ENCODE measurements at regions not wholly inside any gene's neighbourhood (a gene's known extent, or its start where the extent isn't known, plus 50 kb on each side); places are given as distances from the start of the nearest gene placed in this dataset.

GRCh38 chr6:137968455-137968804 is 101.4 kb downstream of the TNFAIP3 start:
- no peaks in the 10 kb centered on the region for H3K27me3 ChIP-seq (replicated peaks in 1 of 7)
- peak overlapping the region in 1 of 8 donors; percentile 24 for H3K4me3 ChIP-seq
- no peak for DNase-seq
- 60 to 91% (median 76%) methylated on average over 5 of the region's 5 CpGs for WGBS, 5 donors
- peaks cover 0 to 53% (median 14%) of the 10 kb centered on the region in 6 donors for H3K4me1 ChIP-seq
- peak overlapping the region in 7 of 8 donors; percentile 29 to 88 (median 72) for H3K27ac ChIP-seq
- intact Hi-C loops (cut with DNase I; ENCODE audit: low total_unique reads) = no loop called here
- H3K9me3 ChIP-seq = no peaks in the 10 kb centered on the region
- H3K36me3 ChIP-seq = no peaks in the 10 kb centered on the region
- no peak for TF ChIP-seq CTCF (IDR thresholded peaks at IDR 0.05 in 8 of 11, conservative IDR thresholded peaks at IDR 0.05 in 3 of 11)
- no peak for TF ChIP-seq POLR2A (IDR thresholded peaks at IDR 0.05)
- TF ChIP-seq POLR2AphosphoS5 (IDR thresholded peaks at IDR 0.05) = no peak

DNA sequence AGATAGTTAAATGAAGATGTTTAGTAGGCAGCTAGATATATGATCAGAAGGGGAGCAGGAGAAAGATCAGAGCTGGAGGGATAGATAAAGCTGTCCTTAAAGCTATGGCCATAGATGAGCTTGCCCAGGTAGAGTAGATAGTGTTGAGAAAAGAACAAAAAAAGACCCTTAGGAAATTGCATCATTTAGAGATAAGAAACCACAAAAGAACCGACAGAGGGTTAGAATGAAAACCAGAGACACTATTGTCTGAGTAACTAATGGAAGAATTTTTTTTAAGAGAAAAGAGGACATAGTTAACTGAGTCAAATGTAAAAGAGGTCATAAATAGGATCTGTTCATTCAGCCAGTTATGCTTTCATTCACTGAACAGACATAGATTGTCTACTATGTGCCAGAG is 101.8 kb downstream of the TNFAIP3 start:
- peak overlapping the region in 5 of 8 donors; percentile 52 to 88 (median 84) for H3K27ac ChIP-seq
- H3K4me1 ChIP-seq = peaks cover 0 to 53% (median 14%) of the 10 kb centered on the region in 6 donors
- TF ChIP-seq CTCF (IDR thresholded peaks at IDR 0.05 in 8 of 11, conservative IDR thresholded peaks at IDR 0.05 in 3 of 11) (no peak), POLR2A (IDR thresholded peaks at IDR 0.05) (no peak), POLR2AphosphoS5 (IDR thresholded peaks at IDR 0.05) (no peak)
- WGBS, 5 donors = 9 to 33% (median 17%) methylated on average over 1 of the region's 1 CpG
- intact Hi-C loops (cut with DNase I; ENCODE audit: low total_unique reads) = no loop called here
- no peaks in the 10 kb centered on the region for H3K9me3 ChIP-seq
- H3K27me3 ChIP-seq (replicated peaks in 1 of 7) = no peaks in the 10 kb centered on the region
- H3K36me3 ChIP-seq = no peaks in the 10 kb centered on the region
- H3K4me3 ChIP-seq = no peak overlapping the region
- DNase-seq = no peak

- Histone ChIP-seq H3K27me3 (replicated peaks in 1 of 7) (no peaks in the 10 kb centered on the region), H3K4me1 (peaks cover 0 to 57% (median 20%) of the 10 kb centered on the region in 6 donors), H3K36me3 (no peaks in the 10 kb centered on the region), H3K9me3 (no peaks in the 10 kb centered on the region), H3K27ac (peak overlapping the region in 3 of 8 donors; percentile 4 to 88 (median 14)), H3K4me3 (no peak overlapping the region)
- no peak for TF ChIP-seq CTCF (IDR thresholded peaks at IDR 0.05 in 8 of 11, conservative IDR thresholded peaks at IDR 0.05 in 3 of 11)
- no peak for TF ChIP-seq POLR2A (IDR thresholded peaks at IDR 0.05)
- TF ChIP-seq POLR2AphosphoS5 (IDR thresholded peaks at IDR 0.05) = no peak
- intact Hi-C loops (cut with DNase I; ENCODE audit: low total_unique reads) = no loop called here
- no peak for DNase-seq
Observed at GRCh38 chr6:137969874-137970273, 102.8 kb downstream of the TNFAIP3 start.

GRCh38 chr6:137970368-137970767 is 103.3 kb downstream of the TNFAIP3 start:
- Histone ChIP-seq H3K4me1 (peaks cover 1 to 60% (median 25%) of the 10 kb centered on the region in 6 donors), H3K27me3 (replicated peaks in 1 of 7) (no peaks in the 10 kb centered on the region), H3K27ac (peak overlapping the region in 3 of 8 donors; percentile 4 to 32 (median 14)), H3K4me3 (no peak overlapping the region), H3K36me3 (no peaks in the 10 kb centered on the region), H3K9me3 (no peaks in the 10 kb centered on the region)
- no peak for DNase-seq
- TF ChIP-seq POLR2A (IDR thresholded peaks at IDR 0.05) = no peak
- TF ChIP-seq CTCF (IDR thresholded peaks at IDR 0.05 in 8 of 11, conservative IDR thresholded peaks at IDR 0.05 in 3 of 11) = no peak
- no peak for TF ChIP-seq POLR2AphosphoS5 (IDR thresholded peaks at IDR 0.05)
- intact Hi-C loops (cut with DNase I; ENCODE audit: low total_unique reads) = no loop called here
- WGBS, 5 donors = 46 to 58% (median 49%) methylated on average over 4 of the region's 4 CpGs
